ENCODE measurements at regions not wholly inside any gene's neighbourhood (a gene's known extent, or its start where the extent isn't known, plus 50 kb on each side); places are given as distances from the start of the nearest gene placed in this dataset.

DNA sequence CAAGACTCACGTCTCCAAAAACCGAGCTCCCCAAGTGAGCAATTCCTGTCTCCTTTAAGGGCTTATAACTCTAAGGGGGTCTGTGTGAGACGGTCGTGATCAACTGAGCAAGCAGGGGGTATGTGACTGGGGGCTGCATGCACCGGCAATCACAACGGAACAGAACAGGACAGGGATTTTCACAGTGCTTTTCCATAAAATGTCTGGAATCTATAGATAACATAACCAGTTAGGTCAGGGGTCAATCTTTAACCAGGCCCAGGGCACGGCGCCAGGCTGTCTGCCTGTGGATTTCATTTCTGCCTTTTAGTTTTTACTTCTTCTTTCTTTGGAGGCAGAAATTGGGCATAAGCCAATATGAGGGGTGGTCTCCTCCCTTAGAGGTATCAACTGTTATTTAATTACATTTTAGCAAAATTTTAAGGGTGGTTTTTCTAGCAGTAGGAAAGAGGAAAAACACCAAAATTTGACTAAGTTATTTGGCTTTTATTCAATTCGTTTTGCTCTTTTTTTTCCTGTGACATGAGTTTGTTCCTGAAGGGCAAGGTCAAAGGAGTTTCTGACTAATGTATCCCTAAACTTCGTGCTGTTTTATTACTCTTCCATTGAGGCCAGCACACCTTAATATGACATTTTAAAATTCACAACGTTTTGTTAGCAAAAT is 121.4 kb upstream of the SEC61G start:
- no peaks in the 10 kb centered on the region for H3K27me3 ChIP-seq (ENCODE audit: control insufficient read depth, low read length)
- no peaks in the 10 kb centered on the region for H3K9me3 ChIP-seq (ENCODE audit: control insufficient read depth, insufficient read depth, low read length)
- H3K9me2 ChIP-seq (replicated peaks; ENCODE audit: control insufficient read depth, low read length): no peaks in the 10 kb centered on the region
- no peaks in the 10 kb centered on the region for H3F3A ChIP-seq (ENCODE audit: control insufficient read depth, insufficient read depth)
- no peaks in the 10 kb centered on the region for H4K20me1 ChIP-seq (ENCODE audit: control insufficient read depth, insufficient read depth, low read depth, low read length)
- TF ChIP-seq EZH2phosphoT487 (IDR thresholded peaks at IDR 0.05; ENCODE audit: borderline replicate concordance, low read length): no peak
- no peak overlapping the region for H3K27ac ChIP-seq (ENCODE audit: low read depth, low read length)
- H3K4me1 ChIP-seq (ENCODE audit: control insufficient read depth, low read length): no peaks in the 10 kb centered on the region
- H3K4me3 ChIP-seq (ENCODE audit: low read length): no peak overlapping the region
- H3K79me2 ChIP-seq (ENCODE audit: control insufficient read depth, low read length): no peaks in the 10 kb centered on the region
- H3K4me2 ChIP-seq (ENCODE audit: low read length): no peak overlapping the region
- H3K36me3 ChIP-seq (ENCODE audit: control insufficient read depth, low read length): no peaks in the 10 kb centered on the region

DNA sequence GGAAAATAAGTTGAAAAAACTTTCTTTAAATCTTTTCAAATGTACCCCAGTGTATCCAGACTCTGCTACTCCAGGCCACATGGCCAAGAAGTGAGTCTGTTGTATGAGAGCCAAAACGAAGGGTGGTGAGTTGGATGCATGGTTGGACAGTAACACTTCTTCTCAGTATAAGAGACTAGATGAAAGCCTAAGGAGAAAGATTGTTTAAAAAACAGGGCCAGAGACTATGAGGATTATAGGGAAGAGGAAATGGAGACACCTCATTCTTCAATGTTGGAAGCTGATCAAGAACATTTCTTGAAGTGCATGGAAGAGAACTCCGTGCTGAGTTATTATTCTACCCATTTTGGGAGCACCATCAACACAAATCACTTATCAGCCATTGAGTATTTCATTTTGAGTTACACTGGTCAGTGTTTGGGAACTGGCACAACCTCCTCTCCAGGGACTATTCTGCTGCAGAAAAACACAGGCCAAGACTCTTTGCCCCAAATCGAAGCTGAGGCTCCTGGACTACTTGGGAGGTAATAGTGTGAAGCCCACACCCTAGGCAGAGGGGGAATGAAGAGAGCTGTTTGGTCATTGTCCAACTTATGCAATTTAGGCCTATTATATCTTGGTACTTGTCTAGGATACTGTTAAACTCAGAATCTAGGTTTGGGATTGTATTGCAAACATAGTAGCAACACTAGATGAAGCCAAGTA is 123.0 kb upstream of the SEC61G start:
- TF ChIP-seq EZH2phosphoT487 (IDR thresholded peaks at IDR 0.05; ENCODE audit: borderline replicate concordance, low read length): no peak
- TF ChIP-seq, protein P1, sequence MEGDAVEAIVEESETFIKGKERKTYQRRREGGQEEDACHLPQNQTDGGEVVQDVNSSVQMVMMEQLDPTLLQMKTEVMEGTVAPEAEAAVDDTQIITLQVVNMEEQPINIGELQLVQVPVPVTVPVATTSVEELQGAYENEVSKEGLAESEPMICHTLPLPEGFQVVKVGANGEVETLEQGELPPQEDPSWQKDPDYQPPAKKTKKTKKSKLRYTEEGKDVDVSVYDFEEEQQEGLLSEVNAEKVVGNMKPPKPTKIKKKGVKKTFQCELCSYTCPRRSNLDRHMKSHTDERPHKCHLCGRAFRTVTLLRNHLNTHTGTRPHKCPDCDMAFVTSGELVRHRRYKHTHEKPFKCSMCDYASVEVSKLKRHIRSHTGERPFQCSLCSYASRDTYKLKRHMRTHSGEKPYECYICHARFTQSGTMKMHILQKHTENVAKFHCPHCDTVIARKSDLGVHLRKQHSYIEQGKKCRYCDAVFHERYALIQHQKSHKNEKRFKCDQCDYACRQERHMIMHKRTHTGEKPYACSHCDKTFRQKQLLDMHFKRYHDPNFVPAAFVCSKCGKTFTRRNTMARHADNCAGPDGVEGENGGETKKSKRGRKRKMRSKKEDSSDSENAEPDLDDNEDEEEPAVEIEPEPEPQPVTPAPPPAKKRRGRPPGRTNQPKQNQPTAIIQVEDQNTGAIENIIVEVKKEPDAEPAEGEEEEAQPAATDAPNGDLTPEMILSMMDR (IDR thresholded peaks at IDR 0.05; ENCODE audit: low read depth, low read length, poor library complexity, severe bottlenecking): no peak
- Histone ChIP-seq H3F3A (ENCODE audit: control insufficient read depth, insufficient read depth) (no peaks in the 10 kb centered on the region), H3K27me3 (ENCODE audit: control insufficient read depth, low read length) (no peaks in the 10 kb centered on the region), H3K9me3 (ENCODE audit: control insufficient read depth, insufficient read depth, low read length) (no peaks in the 10 kb centered on the region), H3K9me2 (replicated peaks; ENCODE audit: control insufficient read depth, low read length) (no peaks in the 10 kb centered on the region), H3K36me3 (ENCODE audit: control insufficient read depth, low read length) (no peaks in the 10 kb centered on the region), H4K20me1 (ENCODE audit: control insufficient read depth, insufficient read depth, low read depth, low read length) (no peaks in the 10 kb centered on the region), H3K4me2 (ENCODE audit: low read length) (no peak overlapping the region), H3K27ac (ENCODE audit: low read depth, low read length) (no peak overlapping the region), H3K4me3 (ENCODE audit: low read length) (no peak overlapping the region), H3K79me2 (ENCODE audit: control insufficient read depth, low read length) (no peaks in the 10 kb centered on the region), H3K4me1 (ENCODE audit: control insufficient read depth, low read length) (no peaks in the 10 kb centered on the region)

DNA sequence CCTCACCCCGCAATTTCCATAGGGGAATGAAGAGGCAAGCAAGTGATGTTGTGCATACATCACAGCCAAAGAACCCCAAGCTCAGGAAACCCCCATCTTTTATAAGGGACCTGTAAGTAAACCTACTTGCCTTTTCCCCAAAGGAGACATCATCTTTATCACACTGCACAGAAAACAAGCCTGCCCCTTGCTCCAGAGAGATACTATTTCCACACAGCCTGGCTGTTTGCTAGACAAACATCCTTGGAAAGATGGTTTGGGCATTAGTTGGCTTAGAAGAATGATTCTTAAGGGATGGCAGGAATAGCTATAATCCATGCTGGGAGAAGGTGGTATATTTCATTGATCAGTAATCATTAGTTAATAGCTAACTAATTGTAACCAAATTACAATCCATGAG is 123.7 kb upstream of the SEC61G start:
- Histone ChIP-seq H3K4me1 (ENCODE audit: control insufficient read depth, low read length) (no peaks in the 10 kb centered on the region), H3K9me2 (replicated peaks; ENCODE audit: control insufficient read depth, low read length) (no peaks in the 10 kb centered on the region), H3K27me3 (ENCODE audit: control insufficient read depth, low read length) (no peaks in the 10 kb centered on the region), H3K36me3 (ENCODE audit: control insufficient read depth, low read length) (no peaks in the 10 kb centered on the region), H3K27ac (ENCODE audit: low read depth, low read length) (no peak overlapping the region), H3K4me3 (ENCODE audit: low read length) (no peak overlapping the region), H3K9me3 (ENCODE audit: control insufficient read depth, insufficient read depth, low read length) (no peaks in the 10 kb centered on the region), H3K4me2 (ENCODE audit: low read length) (no peak overlapping the region), H3F3A (ENCODE audit: control insufficient read depth, insufficient read depth) (no peaks in the 10 kb centered on the region), H4K20me1 (ENCODE audit: control insufficient read depth, insufficient read depth, low read depth, low read length) (no peaks in the 10 kb centered on the region), H3K79me2 (ENCODE audit: control insufficient read depth, low read length) (no peaks in the 10 kb centered on the region)
- TF ChIP-seq, protein P1 (IDR thresholded peaks at IDR 0.05; ENCODE audit: low read depth, low read length, poor library complexity, severe bottlenecking): no peak
- no peak for TF ChIP-seq EZH2phosphoT487 (IDR thresholded peaks at IDR 0.05; ENCODE audit: borderline replicate concordance, low read length)

DNA sequence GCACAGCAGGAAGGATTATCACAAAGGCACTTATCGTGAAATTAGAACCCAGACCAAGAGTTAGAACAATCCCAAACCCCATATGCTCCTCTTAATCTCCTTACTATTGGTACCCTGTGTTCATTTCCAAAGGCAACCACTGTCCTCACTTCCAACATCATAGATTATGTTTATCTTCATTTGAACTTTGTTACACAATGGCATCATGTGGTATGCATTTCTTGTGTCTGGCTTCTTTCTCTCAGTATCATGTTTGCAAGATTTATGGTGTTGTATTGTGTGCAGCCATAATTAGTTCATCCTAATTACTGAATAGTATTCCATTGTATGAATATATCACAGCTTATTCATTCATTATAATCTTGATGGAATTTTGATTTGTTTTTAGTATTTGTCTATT is 124.6 kb upstream of the SEC61G start:
- H3K9me3 ChIP-seq (ENCODE audit: control insufficient read depth, insufficient read depth, low read length): no peaks in the 10 kb centered on the region
- H3K27me3 ChIP-seq (ENCODE audit: control insufficient read depth, low read length): no peaks in the 10 kb centered on the region
- TF ChIP-seq, protein P1 (IDR thresholded peaks at IDR 0.05; ENCODE audit: low read depth, low read length, poor library complexity, severe bottlenecking): no peak
- TF ChIP-seq EZH2phosphoT487 (IDR thresholded peaks at IDR 0.05; ENCODE audit: borderline replicate concordance, low read length): no peak
- no peak overlapping the region for H3K4me2 ChIP-seq (ENCODE audit: low read length)
- no peaks in the 10 kb centered on the region for H3K9me2 ChIP-seq (replicated peaks; ENCODE audit: control insufficient read depth, low read length)
- H3K4me1 ChIP-seq (ENCODE audit: control insufficient read depth, low read length): no peaks in the 10 kb centered on the region
- H3K27ac ChIP-seq (ENCODE audit: low read depth, low read length): no peak overlapping the region
- no peaks in the 10 kb centered on the region for H4K20me1 ChIP-seq (ENCODE audit: control insufficient read depth, insufficient read depth, low read depth, low read length)
- no peak overlapping the region for H3K4me3 ChIP-seq (ENCODE audit: low read length)
- H3F3A ChIP-seq (ENCODE audit: control insufficient read depth, insufficient read depth): no peaks in the 10 kb centered on the region
- no peaks in the 10 kb centered on the region for H3K79me2 ChIP-seq (ENCODE audit: control insufficient read depth, low read length)
- H3K36me3 ChIP-seq (ENCODE audit: control insufficient read depth, low read length): no peaks in the 10 kb centered on the region
